ENCODE measurements at regions not wholly inside any gene's neighbourhood (a gene's known extent, or its start where the extent isn't known, plus 50 kb on each side); places are given as distances from the start of the nearest gene placed in this dataset.

GRCh38 chr6:147922799-147923198 is 414.3 kb downstream of the SAMD5 start:
- H3K9me3 Mint-ChIP-seq: peaks cover 14% of the 10 kb centered on the region
- ChIA-PET POLR2A (no interaction called here), CTCF (no interaction called here)
- intact Hi-C loops (cut with micrococcal nuclease): no loop called here
- ATAC-seq (ENCODE audit: low read depth): no peak
- no peaks in the 10 kb centered on the region for H3K27me3 Mint-ChIP-seq
- no peaks in the 10 kb centered on the region for H3K4me1 Mint-ChIP-seq
- H3K36me3 Mint-ChIP-seq (ENCODE audit: low read depth): no peaks in the 10 kb centered on the region
- TF ChIP-seq, protein P1, sequence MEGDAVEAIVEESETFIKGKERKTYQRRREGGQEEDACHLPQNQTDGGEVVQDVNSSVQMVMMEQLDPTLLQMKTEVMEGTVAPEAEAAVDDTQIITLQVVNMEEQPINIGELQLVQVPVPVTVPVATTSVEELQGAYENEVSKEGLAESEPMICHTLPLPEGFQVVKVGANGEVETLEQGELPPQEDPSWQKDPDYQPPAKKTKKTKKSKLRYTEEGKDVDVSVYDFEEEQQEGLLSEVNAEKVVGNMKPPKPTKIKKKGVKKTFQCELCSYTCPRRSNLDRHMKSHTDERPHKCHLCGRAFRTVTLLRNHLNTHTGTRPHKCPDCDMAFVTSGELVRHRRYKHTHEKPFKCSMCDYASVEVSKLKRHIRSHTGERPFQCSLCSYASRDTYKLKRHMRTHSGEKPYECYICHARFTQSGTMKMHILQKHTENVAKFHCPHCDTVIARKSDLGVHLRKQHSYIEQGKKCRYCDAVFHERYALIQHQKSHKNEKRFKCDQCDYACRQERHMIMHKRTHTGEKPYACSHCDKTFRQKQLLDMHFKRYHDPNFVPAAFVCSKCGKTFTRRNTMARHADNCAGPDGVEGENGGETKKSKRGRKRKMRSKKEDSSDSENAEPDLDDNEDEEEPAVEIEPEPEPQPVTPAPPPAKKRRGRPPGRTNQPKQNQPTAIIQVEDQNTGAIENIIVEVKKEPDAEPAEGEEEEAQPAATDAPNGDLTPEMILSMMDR (IDR thresholded peaks at IDR 0.05): no peak
- DNase-seq: no peak
- H3K27ac Mint-ChIP-seq: no peak overlapping the region
- H3K4me3 Mint-ChIP-seq: no peak overlapping the region

- Mint-ChIP-seq H3K27ac (no peak overlapping the region), H3K36me3 (ENCODE audit: low read depth) (no peaks in the 10 kb centered on the region), H3K27me3 (no peaks in the 10 kb centered on the region), H3K4me3 (no peak overlapping the region), H3K4me1 (no peaks in the 10 kb centered on the region), H3K9me3 (peaks cover 23% of the 10 kb centered on the region)
- ATAC-seq (ENCODE audit: low read depth) (no peak), DNase-seq (no peak)
- intact Hi-C loops (cut with micrococcal nuclease): no loop called here
- POLR2A ChIA-PET: no interaction called here
- TF ChIP-seq, protein P1 (IDR thresholded peaks at IDR 0.05): no peak
- CTCF ChIA-PET: no interaction called here
These were observed 416.1 kb downstream of the SAMD5 start for GRCh38 chr6:147924598-147924997.

DNA sequence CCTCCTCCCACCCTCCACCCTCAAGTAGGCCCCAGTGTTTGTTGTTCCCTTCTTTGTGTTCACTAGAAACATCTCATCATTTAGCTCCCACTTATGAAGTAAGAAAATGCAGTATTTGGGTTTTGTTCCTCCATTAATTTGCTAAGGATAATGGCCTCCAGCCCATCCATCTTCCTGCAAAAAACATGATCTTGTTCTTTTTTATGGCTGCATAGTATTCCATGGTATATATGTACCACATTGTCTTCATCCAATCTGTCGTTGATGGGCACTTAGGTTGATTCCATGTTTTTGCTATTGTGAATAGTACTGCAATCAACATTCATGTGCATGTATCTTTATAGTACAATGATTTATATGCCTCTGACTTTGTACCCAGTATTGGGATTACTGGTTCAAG is 416.8 kb upstream of the SASH1 start:
- H3K9me3 Mint-ChIP-seq: peaks cover 22% of the 10 kb centered on the region
- no peaks in the 10 kb centered on the region for H3K4me1 Mint-ChIP-seq
- DNase-seq (no peak), ATAC-seq (ENCODE audit: low read depth) (no peak)
- TF ChIP-seq, protein P1 (IDR thresholded peaks at IDR 0.05): no peak
- H3K27me3 Mint-ChIP-seq: no peaks in the 10 kb centered on the region
- H3K27ac Mint-ChIP-seq: no peak overlapping the region
- ChIA-PET POLR2A (no interaction called here), CTCF (no interaction called here)
- intact Hi-C loops (cut with micrococcal nuclease): no loop called here
- no peak overlapping the region for H3K4me3 Mint-ChIP-seq
- no peaks in the 10 kb centered on the region for H3K36me3 Mint-ChIP-seq (ENCODE audit: low read depth)

DNA sequence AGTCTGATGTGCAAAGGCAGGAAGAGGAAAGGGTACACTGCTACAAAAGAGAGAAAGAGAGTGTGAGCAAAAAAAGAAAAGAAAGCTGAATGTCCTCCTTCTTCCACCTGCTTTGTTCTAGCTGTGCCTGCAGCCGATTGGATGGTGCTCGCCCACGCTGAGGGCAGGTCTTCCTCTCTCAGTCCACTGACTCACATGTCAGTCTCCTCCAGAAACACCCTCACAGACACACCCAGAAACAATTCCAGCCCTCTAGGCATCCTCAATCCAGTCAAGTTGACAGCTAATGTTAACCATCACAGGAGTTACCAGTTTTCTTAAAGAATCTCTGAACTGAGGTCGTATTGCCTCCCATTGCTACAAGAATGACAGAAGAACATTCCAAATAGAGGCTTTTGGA is 411.9 kb upstream of the SASH1 start:
- Mint-ChIP-seq H3K36me3 (ENCODE audit: low read depth) (no peaks in the 10 kb centered on the region), H3K27me3 (no peaks in the 10 kb centered on the region), H3K27ac (no peak overlapping the region), H3K4me1 (no peaks in the 10 kb centered on the region), H3K4me3 (no peak overlapping the region), H3K9me3 (peaks cover 12% of the 10 kb centered on the region)
- ATAC-seq (ENCODE audit: low read depth) (no peak), DNase-seq (no peak)
- ChIA-PET CTCF (no interaction called here), POLR2A (no interaction called here)
- intact Hi-C loops (cut with micrococcal nuclease): no loop called here
- TF ChIP-seq, protein P1 (IDR thresholded peaks at IDR 0.05): no peak

- no peak for ATAC-seq (ENCODE audit: low read depth)
- Mint-ChIP-seq H3K4me3 (no peak overlapping the region), H3K9me3 (peaks cover 7% of the 10 kb centered on the region), H3K36me3 (ENCODE audit: low read depth) (no peaks in the 10 kb centered on the region), H3K27me3 (no peaks in the 10 kb centered on the region), H3K4me1 (no peaks in the 10 kb centered on the region), H3K27ac (no peak overlapping the region)
- no peak for DNase-seq
- intact Hi-C loops (cut with micrococcal nuclease): no loop called here
- TF ChIP-seq, protein P1 (IDR thresholded peaks at IDR 0.05): no peak
- ChIA-PET POLR2A (no interaction called here), CTCF (no interaction called here)
These were observed 409.4 kb upstream of the SASH1 start for GRCh38 chr6:147933224-147933623.
